ENCODE measurements at regions not wholly inside any gene's neighbourhood (a gene's known extent, or its start where the extent isn't known, plus 50 kb on each side); places are given as distances from the start of the nearest gene placed in this dataset.

DNA sequence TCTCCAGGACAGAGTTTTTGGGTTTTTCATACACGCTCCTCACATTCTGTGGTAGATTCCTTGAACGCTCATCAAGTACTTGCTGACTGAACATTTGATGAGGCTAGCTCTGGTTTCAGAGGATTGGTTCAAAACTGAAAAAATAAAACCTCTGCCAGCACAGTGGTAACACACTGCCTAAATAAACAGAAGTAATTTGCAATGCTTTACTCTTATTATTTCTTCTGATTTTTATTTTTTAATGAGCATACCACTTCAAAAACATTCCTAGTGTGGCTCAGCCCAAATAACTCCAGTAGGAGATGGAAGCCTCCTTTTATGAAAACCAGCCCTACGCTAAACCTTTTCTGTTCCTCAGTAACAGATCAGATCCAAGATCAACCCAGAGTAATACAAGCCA, 72.0 kb upstream of the INTU start:
- no peaks in the 10 kb centered on the region for H3K4me1 Mint-ChIP-seq
- DNase-seq (no peak), ATAC-seq (ENCODE audit: low read depth) (no peak)
- no peak overlapping the region for H3K4me3 Mint-ChIP-seq
- Histone ChIP-seq H4K20me1 (ENCODE audit: control insufficient read depth, insufficient read depth, low read length, poor library complexity, severe bottlenecking) (no peaks in the 10 kb centered on the region), H3K4me2 (replicated peaks; ENCODE audit: low read depth, low read length, poor library complexity, severe bottlenecking) (no peak overlapping the region), H3K4me1 (ENCODE audit: control insufficient read depth in 2 of 2, insufficient read depth in 2 of 2, low read length in 2 of 2) (no peaks in the 10 kb centered on the region), H2AFZ (ENCODE audit: insufficient read depth, low read depth, low read length, poor library complexity, severe bottlenecking) (no peak overlapping the region), H3K36me3 (replicated peaks in 1 of 2; ENCODE audit: control extremely low read depth in 1 of 2, control insufficient read depth in 1 of 2, extremely low read depth in 1 of 2, insufficient read depth in 2 of 2, low read length in 1 of 2) (no peaks in the 10 kb centered on the region), H3K4me3 (ENCODE audit: control extremely low read depth in 1 of 5, extremely low read depth in 1 of 5, insufficient read depth in 1 of 5, low read depth in 2 of 5, low read length in 4 of 5) (no peak overlapping the region), H3K9me3 (ENCODE audit: control extremely low read depth in 1 of 3, control insufficient read depth in 2 of 3, insufficient read depth in 1 of 3, low read length in 2 of 3) (peaks cover 0 to 20% (median 0%) of the 10 kb centered on the region in 3 donors), H3K9ac (ENCODE audit: low read length) (no peak overlapping the region), H3K79me2 (ENCODE audit: control insufficient read depth, insufficient read depth, low read length) (no peaks in the 10 kb centered on the region), H3K27me3 (replicated peaks in 1 of 4; ENCODE audit: control extremely low read depth in 1 of 4, control insufficient read depth in 3 of 4, insufficient read depth in 4 of 4, low read length in 3 of 4) (no peaks in the 10 kb centered on the region), H3K27ac (ENCODE audit: low read length in 2 of 2) (no peak overlapping the region)
- H3K9me3 Mint-ChIP-seq (ENCODE audit: insufficient read depth), result no peaks in the 10 kb centered on the region
- no peak overlapping the region for H3K27ac Mint-ChIP-seq
- 86% methylated on average over 1 of the region's 3 CpGs for whole genome bisulfite sequencing (ENCODE audit: insufficient coverage)
- ChIA-PET CTCF (no interaction called here), POLR2A (no interaction called here)
- H3K27me3 Mint-ChIP-seq, result no peaks in the 10 kb centered on the region
- intact Hi-C loops (cut with micrococcal nuclease), result no loop called here
- no peak for TF ChIP-seq EZH2 (IDR thresholded peaks at IDR 0.05; ENCODE audit: borderline replicate concordance, insufficient read depth, low read depth, low read length, poor library complexity, severe bottlenecking)
- TF ChIP-seq, protein P1, sequence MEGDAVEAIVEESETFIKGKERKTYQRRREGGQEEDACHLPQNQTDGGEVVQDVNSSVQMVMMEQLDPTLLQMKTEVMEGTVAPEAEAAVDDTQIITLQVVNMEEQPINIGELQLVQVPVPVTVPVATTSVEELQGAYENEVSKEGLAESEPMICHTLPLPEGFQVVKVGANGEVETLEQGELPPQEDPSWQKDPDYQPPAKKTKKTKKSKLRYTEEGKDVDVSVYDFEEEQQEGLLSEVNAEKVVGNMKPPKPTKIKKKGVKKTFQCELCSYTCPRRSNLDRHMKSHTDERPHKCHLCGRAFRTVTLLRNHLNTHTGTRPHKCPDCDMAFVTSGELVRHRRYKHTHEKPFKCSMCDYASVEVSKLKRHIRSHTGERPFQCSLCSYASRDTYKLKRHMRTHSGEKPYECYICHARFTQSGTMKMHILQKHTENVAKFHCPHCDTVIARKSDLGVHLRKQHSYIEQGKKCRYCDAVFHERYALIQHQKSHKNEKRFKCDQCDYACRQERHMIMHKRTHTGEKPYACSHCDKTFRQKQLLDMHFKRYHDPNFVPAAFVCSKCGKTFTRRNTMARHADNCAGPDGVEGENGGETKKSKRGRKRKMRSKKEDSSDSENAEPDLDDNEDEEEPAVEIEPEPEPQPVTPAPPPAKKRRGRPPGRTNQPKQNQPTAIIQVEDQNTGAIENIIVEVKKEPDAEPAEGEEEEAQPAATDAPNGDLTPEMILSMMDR (IDR thresholded peaks at IDR 0.05), result no peak

DNA sequence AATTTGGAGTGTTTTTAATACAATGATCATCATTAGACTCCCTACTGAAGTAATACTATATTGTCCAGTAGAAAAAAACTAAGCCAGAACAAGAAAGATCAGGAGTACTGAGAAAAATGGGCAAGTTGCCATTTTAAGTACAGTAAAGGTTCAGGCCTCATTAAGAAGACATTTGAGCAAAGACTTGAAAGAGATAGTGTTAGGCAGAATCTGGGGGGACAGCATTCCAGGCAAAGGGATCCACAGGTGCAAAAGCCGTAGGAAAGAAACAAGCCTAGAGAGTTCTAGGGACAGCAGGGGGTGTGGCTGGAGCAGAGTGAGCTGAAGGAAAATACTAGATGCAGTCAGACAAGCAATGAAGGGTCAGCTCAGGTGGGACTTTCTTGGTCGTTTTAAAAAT, 58.1 kb upstream of the INTU start:
- no peaks in the 10 kb centered on the region for H3K36me3 ChIP-seq (replicated peaks in 1 of 2; ENCODE audit: control extremely low read depth in 1 of 2, control insufficient read depth in 1 of 2, extremely low read depth in 1 of 2, insufficient read depth in 2 of 2, low read length in 1 of 2)
- no peak overlapping the region for H3K9ac ChIP-seq (ENCODE audit: low read length)
- H4K20me1 ChIP-seq (ENCODE audit: control insufficient read depth, insufficient read depth, low read length, poor library complexity, severe bottlenecking), result no peaks in the 10 kb centered on the region
- intact Hi-C loops (cut with micrococcal nuclease), result no loop called here
- CTCF ChIA-PET, result no interaction called here
- no peaks in the 10 kb centered on the region for H3K27me3 ChIP-seq (replicated peaks in 1 of 4; ENCODE audit: control extremely low read depth in 1 of 4, control insufficient read depth in 3 of 4, insufficient read depth in 4 of 4, low read length in 3 of 4)
- POLR2A ChIA-PET, result no interaction called here
- no peaks in the 10 kb centered on the region for H3K4me1 Mint-ChIP-seq
- no peak overlapping the region for H2AFZ ChIP-seq (ENCODE audit: insufficient read depth, low read depth, low read length, poor library complexity, severe bottlenecking)
- H3K4me2 ChIP-seq (replicated peaks; ENCODE audit: low read depth, low read length, poor library complexity, severe bottlenecking), result no peak overlapping the region
- no peak overlapping the region for H3K4me3 ChIP-seq (ENCODE audit: control extremely low read depth in 1 of 5, extremely low read depth in 1 of 5, insufficient read depth in 1 of 5, low read depth in 2 of 5, low read length in 4 of 5)
- no peaks in the 10 kb centered on the region for H3K9me3 ChIP-seq (ENCODE audit: control extremely low read depth in 1 of 3, control insufficient read depth in 2 of 3, insufficient read depth in 1 of 3, low read length in 2 of 3)
- H3K4me3 Mint-ChIP-seq, result no peak overlapping the region
- no peak for TF ChIP-seq EZH2 (IDR thresholded peaks at IDR 0.05; ENCODE audit: borderline replicate concordance, insufficient read depth, low read depth, low read length, poor library complexity, severe bottlenecking)
- TF ChIP-seq, protein P1 (IDR thresholded peaks at IDR 0.05), result no peak
- H3K27ac Mint-ChIP-seq, result no peak overlapping the region
- WGBS (ENCODE audit: insufficient coverage), result 100% methylated on average over 1 of the region's 2 CpGs
- H3K27ac ChIP-seq (ENCODE audit: low read length in 2 of 2), result no peak overlapping the region
- no peaks in the 10 kb centered on the region for H3K9me3 Mint-ChIP-seq (ENCODE audit: insufficient read depth)
- H3K79me2 ChIP-seq (ENCODE audit: control insufficient read depth, insufficient read depth, low read length), result no peaks in the 10 kb centered on the region
- ATAC-seq (ENCODE audit: low read depth) (no peak), DNase-seq (no peak)
- H3K27me3 Mint-ChIP-seq, result peaks cover 7% of the 10 kb centered on the region
- H3K4me1 ChIP-seq (ENCODE audit: control insufficient read depth in 2 of 2, insufficient read depth in 2 of 2, low read length in 2 of 2), result no peaks in the 10 kb centered on the region

Data from B cell (primary cell).